T-helper 2 cell treated with Interferon-gamma antibody and Interleukin-4, amounts not matched to agents 5 μg/mL and 100 μg/mL, for 36 hours (primary cell): ENCODE measurements at regions not wholly inside any gene's neighbourhood (a gene's known extent, or its start where the extent isn't known, plus 50 kb on each side); places are given as distances from the start of the nearest gene placed in this dataset.

ENCODE experiments used
- DNase-seq: peaks from one replicate; pipeline ENCODE4 v3.0.0; 2021; ENCODE audit warnings: low spot score
- H3K27ac Mint-ChIP-seq: one replicate; pipeline ENCODE4 v1.8.0; 2021; ENCODE audit warnings: mild to moderate bottlenecking, mixed read lengths
- H3K27me3 Mint-ChIP-seq: one replicate; pipeline ENCODE4 v1.8.0; 2021; ENCODE audit warnings: low read depth, mixed read lengths
- H3K36me3 Mint-ChIP-seq: one replicate; pipeline ENCODE4 v1.8.0; 2021; ENCODE audit warnings: low read depth, mixed read lengths
- H3K4me1 Mint-ChIP-seq: one replicate; pipeline ENCODE4 v1.8.0; 2021; ENCODE audit warnings: low read depth, mixed read lengths
- H3K4me3 Mint-ChIP-seq: one replicate; pipeline ENCODE4 v1.8.0; 2022; ENCODE audit warnings: mild to moderate bottlenecking, moderate library complexity, mixed read lengths
- H3K9me3 Mint-ChIP-seq: one replicate; pipeline ENCODE4 v1.8.0; 2021; ENCODE audit warnings: mixed read lengths

- Mint-ChIP-seq H3K4me3 (no peak overlapping the region), H3K27ac (no peak overlapping the region), H3K27me3 (no peaks in the 10 kb centered on the region), H3K4me1 (peaks cover 5% of the 10 kb centered on the region), H3K36me3 (no peaks in the 10 kb centered on the region), H3K9me3 (no peaks in the 10 kb centered on the region)
- DNase-seq: no peak
Observed at GRCh38 chr20:47406849-47407682, 50.6 kb upstream of the ZMYND8 start.

- H3K27ac Mint-ChIP-seq: no peak overlapping the region
- H3K36me3 Mint-ChIP-seq: peaks cover 8% of the 10 kb centered on the region
- peaks cover 26% of the 10 kb centered on the region for H3K4me1 Mint-ChIP-seq
- DNase-seq: no peak
- no peaks in the 10 kb centered on the region for H3K9me3 Mint-ChIP-seq
- no peaks in the 10 kb centered on the region for H3K27me3 Mint-ChIP-seq
- no peak overlapping the region for H3K4me3 Mint-ChIP-seq
Observed at GRCh38 chr20:47411161-47411560, 54.7 kb upstream of the ZMYND8 start.

GRCh38 chr20:47412083-47412482 lies 55.6 kb upstream of the ZMYND8 start:
- no peak for DNase-seq
- Mint-ChIP-seq H3K9me3 (no peaks in the 10 kb centered on the region), H3K4me3 (no peak overlapping the region), H3K27ac (no peak overlapping the region), H3K36me3 (peaks cover 8% of the 10 kb centered on the region), H3K4me1 (peaks cover 32% of the 10 kb centered on the region), H3K27me3 (no peaks in the 10 kb centered on the region)

- peaks cover 37% of the 10 kb centered on the region for H3K4me1 Mint-ChIP-seq
- peak overlapping the region; percentile 87 for H3K27ac Mint-ChIP-seq
- H3K4me3 Mint-ChIP-seq: no peak overlapping the region
- no peak for DNase-seq
- peaks cover 8% of the 10 kb centered on the region for H3K36me3 Mint-ChIP-seq
- H3K9me3 Mint-ChIP-seq: no peaks in the 10 kb centered on the region
- no peaks in the 10 kb centered on the region for H3K27me3 Mint-ChIP-seq
Observed at GRCh38 chr20:47413189-47413588, 56.7 kb upstream of the ZMYND8 start.

GRCh38 chr20:47417245-47418068 lies 61.0 kb upstream of the ZMYND8 start:
- no peaks in the 10 kb centered on the region for H3K27me3 Mint-ChIP-seq
- H3K36me3 Mint-ChIP-seq: peaks cover 8% of the 10 kb centered on the region
- peaks cover 36% of the 10 kb centered on the region for H3K4me1 Mint-ChIP-seq
- H3K4me3 Mint-ChIP-seq: no peak overlapping the region
- H3K9me3 Mint-ChIP-seq: no peaks in the 10 kb centered on the region
- no peak for DNase-seq
- peak overlapping the region; percentile 8 for H3K27ac Mint-ChIP-seq

- Mint-ChIP-seq H3K36me3 (peaks cover 5% of the 10 kb centered on the region), H3K9me3 (no peaks in the 10 kb centered on the region), H3K4me1 (peaks cover 31% of the 10 kb centered on the region), H3K27me3 (no peaks in the 10 kb centered on the region), H3K4me3 (no peak overlapping the region), H3K27ac (no peak overlapping the region)
- DNase-seq: no peak
Observed at GRCh38 chr20:47418069-47418757, 61.7 kb upstream of the ZMYND8 start.

- H3K27me3 Mint-ChIP-seq: no peaks in the 10 kb centered on the region
- peaks cover 4% of the 10 kb centered on the region for H3K36me3 Mint-ChIP-seq
- DNase-seq: no peak
- H3K27ac Mint-ChIP-seq: no peak overlapping the region
- H3K4me1 Mint-ChIP-seq: peaks cover 24% of the 10 kb centered on the region
- H3K4me3 Mint-ChIP-seq: no peak overlapping the region
- no peaks in the 10 kb centered on the region for H3K9me3 Mint-ChIP-seq
Observed at GRCh38 chr20:47419953-47420514, 63.5 kb upstream of the ZMYND8 start.

GRCh38 chr20:47421076-47421475 lies 64.6 kb upstream of the ZMYND8 start:
- H3K9me3 Mint-ChIP-seq: no peaks in the 10 kb centered on the region
- no peak overlapping the region for H3K4me3 Mint-ChIP-seq
- H3K27me3 Mint-ChIP-seq: no peaks in the 10 kb centered on the region
- H3K4me1 Mint-ChIP-seq: peaks cover 15% of the 10 kb centered on the region
- DNase-seq: no peak
- H3K27ac Mint-ChIP-seq: no peak overlapping the region
- no peaks in the 10 kb centered on the region for H3K36me3 Mint-ChIP-seq

- peaks cover 16% of the 10 kb centered on the region for H3K9me3 Mint-ChIP-seq
- peaks cover 7% of the 10 kb centered on the region for H3K36me3 Mint-ChIP-seq
- H3K27me3 Mint-ChIP-seq: no peaks in the 10 kb centered on the region
- no peak overlapping the region for H3K27ac Mint-ChIP-seq
- peaks cover 2% of the 10 kb centered on the region for H3K4me1 Mint-ChIP-seq
- DNase-seq: no peak
- H3K4me3 Mint-ChIP-seq: no peak overlapping the region
Observed at GRCh38 chr20:47423586-47423985, 67.1 kb upstream of the ZMYND8 start.

GRCh38 chr20:47427067-47427466 lies 70.6 kb upstream of the ZMYND8 start:
- Mint-ChIP-seq H3K9me3 (peaks cover 26% of the 10 kb centered on the region), H3K4me1 (no peaks in the 10 kb centered on the region), H3K36me3 (peaks cover 7% of the 10 kb centered on the region), H3K27me3 (no peaks in the 10 kb centered on the region), H3K4me3 (no peak overlapping the region), H3K27ac (no peak overlapping the region)
- no peak for DNase-seq

- Mint-ChIP-seq H3K27ac (no peak overlapping the region), H3K9me3 (peaks cover 26% of the 10 kb centered on the region), H3K36me3 (peaks cover 7% of the 10 kb centered on the region), H3K27me3 (no peaks in the 10 kb centered on the region), H3K4me1 (peaks cover under 1% of the 10 kb centered on the region), H3K4me3 (no peak overlapping the region)
- DNase-seq: no peak
Observed at GRCh38 chr20:47427746-47428145, 71.2 kb upstream of the ZMYND8 start.

GRCh38 chr20:47428164-47428563 lies 71.7 kb upstream of the ZMYND8 start:
- peaks cover 7% of the 10 kb centered on the region for H3K36me3 Mint-ChIP-seq
- no peak overlapping the region for H3K4me3 Mint-ChIP-seq
- H3K27me3 Mint-ChIP-seq: no peaks in the 10 kb centered on the region
- H3K9me3 Mint-ChIP-seq: peaks cover 26% of the 10 kb centered on the region
- H3K4me1 Mint-ChIP-seq: peaks cover 1% of the 10 kb centered on the region
- H3K27ac Mint-ChIP-seq: no peak overlapping the region
- DNase-seq: no peak

GRCh38 chr20:47428851-47429336 lies 72.4 kb upstream of the ZMYND8 start:
- Mint-ChIP-seq H3K4me1 (peaks cover 1% of the 10 kb centered on the region), H3K36me3 (peaks cover 7% of the 10 kb centered on the region), H3K9me3 (peaks cover 26% of the 10 kb centered on the region), H3K27ac (no peak overlapping the region), H3K27me3 (no peaks in the 10 kb centered on the region), H3K4me3 (no peak overlapping the region)
- DNase-seq: no peak
